Activated CD4-positive, alpha-beta T cell treated with anti-CD3 and anti-CD28 coated beads for 24 hours (primary cell): ENCODE measurements at regions not wholly inside any gene's neighbourhood (a gene's known extent, or its start where the extent isn't known, plus 50 kb on each side); places are given as distances from the start of the nearest gene placed in this dataset.

Experiments
- DNase-seq, 2 donors: peaks; one replicate each; pipeline ENCODE4 v3.0.0-alpha.2; 2020; ENCODE audit warnings: low read depth in 2 of 2

GRCh38 chr3:117892431-117892841 lies 1142.2 kb downstream of the IGSF11 start:
- DNase-seq, result no peak

GRCh38 chr3:117893001-117893400 lies 1141.6 kb downstream of the IGSF11 start:
- no peak for DNase-seq

GRCh38 chr3:117893638-117894037 lies 1141.0 kb downstream of the IGSF11 start:
- no peak for DNase-seq

- no peak for DNase-seq
Observed at GRCh38 chr3:117898722-117899522, 1135.7 kb downstream of the IGSF11 start.

GRCh38 chr3:117903226-117903625 lies 1131.4 kb downstream of the IGSF11 start:
- DNase-seq, result no peak

- DNase-seq, result no peak
Observed at GRCh38 chr3:117910820-117911521, 1123.7 kb downstream of the IGSF11 start.

- DNase-seq, result no peak
Observed at GRCh38 chr3:117912352-117912751, 1122.3 kb downstream of the IGSF11 start.

- no peak for DNase-seq
Observed at GRCh38 chr3:117914540-117915100, 1120.0 kb downstream of the IGSF11 start.

GRCh38 chr3:117916839-117917238 lies 1117.8 kb downstream of the IGSF11 start:
- DNase-seq, result no peak

GRCh38 chr3:117919621-117920020 lies 1115.0 kb downstream of the IGSF11 start:
- no peak for DNase-seq

GRCh38 chr3:117920253-117920898 lies 1114.3 kb downstream of the IGSF11 start:
- DNase-seq, result no peak

GRCh38 chr3:117921411-117921810 lies 1113.2 kb downstream of the IGSF11 start:
- DNase-seq, result no peak

GRCh38 chr3:117922039-117922438 lies 1112.6 kb downstream of the IGSF11 start:
- DNase-seq, result no peak

- no peak for DNase-seq
Observed at GRCh38 chr3:117926819-117927218, 1107.8 kb downstream of the IGSF11 start.

GRCh38 chr3:117927825-117928224 lies 1106.8 kb downstream of the IGSF11 start:
- no peak for DNase-seq

- DNase-seq, result no peak
Observed at GRCh38 chr3:117928836-117929235, 1105.8 kb downstream of the IGSF11 start.

GRCh38 chr3:117932441-117932840 lies 1102.2 kb downstream of the IGSF11 start:
- no peak for DNase-seq

- DNase-seq, result no peak
Observed at GRCh38 chr3:117936159-117936558, 1098.5 kb downstream of the IGSF11 start.

GRCh38 chr3:117938974-117939373 lies 1095.7 kb downstream of the IGSF11 start:
- DNase-seq, result no peak

GRCh38 chr3:117939425-117940027 lies 1095.1 kb downstream of the IGSF11 start:
- no peak for DNase-seq

- no peak for DNase-seq
Observed at GRCh38 chr3:117941015-117941414, 1093.6 kb downstream of the IGSF11 start.

- DNase-seq, result no peak
Observed at GRCh38 chr3:117941756-117942155, 1092.9 kb downstream of the IGSF11 start.
